ENCODE measurements at regions not wholly inside any gene's neighbourhood (a gene's known extent, or its start where the extent isn't known, plus 50 kb on each side); places are given as distances from the start of the nearest gene placed in this dataset.
"Not testable (repeated sequence)": the region's sequence is repeated elsewhere in the genome, so short reads cannot be mapped to it uniquely, and the experiment has no call there.

DNA sequence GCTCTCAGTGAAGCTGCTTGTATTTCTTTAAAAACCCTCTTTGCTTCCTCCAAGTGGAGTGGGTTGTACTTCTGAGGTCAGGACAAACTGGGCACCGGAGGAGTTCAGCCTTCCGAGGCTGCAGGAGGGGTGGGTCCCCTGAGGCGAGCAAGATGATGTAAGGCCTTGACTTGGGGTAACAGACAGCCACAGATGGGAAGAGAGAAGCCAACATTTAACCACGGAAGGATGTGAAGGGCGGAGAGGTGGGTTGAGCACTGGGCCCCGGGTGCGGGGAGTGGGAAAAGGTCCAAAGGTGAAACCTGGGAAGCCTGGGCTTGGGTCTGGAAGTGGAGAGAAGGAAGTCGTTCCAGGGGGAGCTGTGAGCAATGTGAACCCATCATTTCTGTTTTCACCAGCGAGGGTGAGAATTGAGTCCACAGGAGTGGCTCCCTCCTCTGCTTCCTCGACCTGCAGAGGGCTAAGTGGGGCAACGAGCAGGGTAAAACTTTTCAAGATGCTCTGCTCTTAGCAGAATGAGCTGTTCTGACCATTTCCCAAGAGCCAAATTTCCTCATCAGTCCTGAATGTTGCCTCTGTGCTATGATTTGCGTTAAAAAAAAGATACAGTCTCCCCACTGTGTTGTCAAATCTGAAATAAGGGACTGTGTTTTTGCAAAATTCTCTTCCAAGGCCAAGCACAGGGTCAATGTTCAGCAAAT is 137.7 kb upstream of the CRHR1 start:
- DNase-seq (ENCODE audit: low spot score) = no peak

DNA sequence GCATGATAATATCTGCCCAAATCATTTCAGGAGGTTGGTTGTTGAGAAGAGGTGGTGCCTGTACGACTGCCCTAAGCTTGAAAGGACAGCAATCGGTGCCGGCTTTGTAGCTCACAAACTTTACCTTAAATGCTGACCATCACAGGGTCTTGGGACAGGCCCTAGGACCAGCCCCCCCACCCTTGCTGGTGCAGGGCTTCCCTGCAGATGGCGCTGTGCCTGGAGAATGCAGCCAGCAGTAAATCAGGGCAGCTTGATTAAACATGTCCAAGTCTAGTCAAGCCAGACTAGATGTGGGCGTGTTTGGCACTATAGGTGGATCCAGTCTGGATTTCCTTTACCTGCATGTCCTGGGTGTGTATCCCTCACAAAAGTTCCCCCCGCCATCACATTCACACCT is 135.5 kb upstream of the CRHR1 start:
- DNase-seq (ENCODE audit: low spot score) = no peak

DNA sequence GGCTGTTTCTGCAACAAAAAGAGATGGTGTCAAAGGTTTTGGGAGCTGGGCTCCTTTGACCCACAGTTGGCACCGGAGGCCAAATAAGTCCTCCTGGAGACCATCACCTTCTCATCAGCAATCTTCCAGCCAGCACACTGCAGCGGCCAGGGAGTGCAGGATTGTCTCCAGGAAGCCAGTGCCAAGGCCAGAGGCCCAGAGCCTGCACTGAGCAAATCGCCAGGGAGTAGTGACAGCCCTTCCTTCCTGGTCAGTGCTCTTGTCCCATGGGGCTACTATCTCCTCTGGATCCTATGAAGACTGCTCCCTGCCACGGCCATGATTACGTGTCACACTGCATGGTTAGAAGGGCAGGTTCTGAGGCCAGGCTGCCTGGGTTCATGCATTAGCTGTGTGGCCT is 134.3 kb upstream of the CRHR1 start:
- DNase-seq (ENCODE audit: low spot score) = no peak

DNA sequence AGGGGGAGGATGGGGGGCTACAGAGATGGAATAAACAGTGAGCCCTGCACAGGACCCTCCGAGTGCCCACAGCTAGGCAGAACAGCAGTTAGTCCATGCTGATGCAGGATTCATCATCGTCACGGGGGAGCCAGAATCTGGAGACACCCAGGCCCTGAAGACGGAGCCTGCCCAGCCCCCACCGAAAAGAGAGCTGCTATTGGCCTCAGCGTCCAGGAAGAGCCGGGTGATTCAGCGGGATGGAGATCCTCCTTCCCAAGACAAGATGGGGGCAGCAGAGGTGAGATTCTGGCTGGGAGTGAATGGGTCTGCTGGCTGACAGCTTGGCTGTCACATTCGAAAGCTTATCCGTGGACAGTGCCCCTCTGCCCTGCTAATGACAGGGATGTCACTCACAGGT is 133.6 kb upstream of the CRHR1 start:
- DNase-seq (ENCODE audit: low spot score) = no peak

DNA sequence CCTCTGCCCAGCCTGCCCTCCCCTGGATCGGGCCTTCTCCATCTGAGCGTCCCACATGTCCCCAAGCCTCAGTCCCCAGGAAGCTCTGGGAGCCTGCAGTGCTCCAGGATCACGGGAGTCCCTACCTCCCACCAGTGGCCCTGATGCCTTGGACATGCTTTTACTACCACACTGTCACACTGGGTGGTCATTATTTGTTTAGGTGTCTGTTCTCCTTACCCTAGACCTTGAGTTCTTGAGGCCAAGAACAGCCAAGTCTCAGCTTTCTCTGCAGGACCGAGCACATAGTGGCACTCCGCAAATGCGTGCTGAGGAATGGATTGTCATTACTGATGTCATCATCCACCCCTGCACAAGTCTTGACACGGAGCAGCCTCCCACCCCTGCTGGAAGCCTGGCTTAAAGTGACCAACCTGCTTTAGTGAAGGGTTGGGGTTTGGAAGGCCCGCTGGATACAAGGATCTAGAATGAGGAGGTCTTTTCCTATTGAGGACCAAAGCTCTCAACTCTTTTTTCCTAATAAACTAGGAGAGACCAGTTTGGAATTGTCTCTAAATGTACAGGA is 132.9 kb upstream of the CRHR1 start:
- DNase-seq (ENCODE audit: low spot score) = no peak

DNA sequence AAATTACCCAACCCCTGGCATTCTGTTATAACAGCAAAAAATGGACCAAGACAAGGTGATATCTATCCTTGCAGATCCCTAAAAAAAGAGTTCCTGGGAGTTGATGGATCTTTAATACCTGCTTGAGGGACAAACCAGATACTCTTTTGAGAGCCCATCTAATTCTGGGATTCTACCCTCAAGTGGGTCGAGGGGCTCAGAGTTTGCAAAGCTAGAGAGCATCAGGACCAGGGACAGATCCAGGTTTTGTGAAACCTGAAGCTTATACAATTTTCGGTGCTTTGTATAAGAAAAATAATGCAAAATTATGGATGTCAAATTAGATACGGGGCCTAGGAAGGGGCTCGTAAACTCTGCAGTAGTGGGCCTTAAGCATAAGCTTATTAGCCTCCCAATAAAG is 130.5 kb upstream of the CRHR1 start:
- no peak for DNase-seq (ENCODE audit: low spot score)

DNA sequence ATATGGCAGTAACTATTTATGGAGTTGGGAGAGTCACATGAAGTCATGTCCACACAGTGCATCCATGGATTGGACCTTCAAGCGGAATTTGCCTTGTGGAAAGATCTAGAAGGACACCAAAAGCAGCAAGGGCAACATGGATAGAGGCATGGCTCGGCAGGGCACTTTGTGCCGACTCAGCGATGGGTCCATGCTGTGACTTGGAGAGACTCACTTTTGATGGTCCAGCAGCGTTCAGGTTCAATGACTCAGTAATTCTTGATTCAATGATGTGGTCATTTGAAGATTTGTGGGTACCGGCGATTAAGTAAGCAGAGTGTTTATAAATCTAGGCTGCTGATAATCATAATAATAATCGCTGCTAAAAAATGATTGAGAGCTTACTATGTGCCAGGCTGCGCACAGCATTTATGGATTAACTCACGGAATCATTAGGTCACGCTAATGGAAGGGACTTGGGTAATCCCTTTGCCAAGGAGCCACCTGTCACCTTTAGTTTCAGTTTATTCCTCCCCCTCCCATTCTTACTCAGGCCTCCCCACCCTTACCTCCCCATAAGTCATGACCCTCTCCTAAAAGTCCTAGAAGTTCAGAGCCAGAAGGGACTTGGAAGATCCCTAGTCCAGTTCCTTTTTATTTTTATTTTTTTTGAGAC is 127.5 kb upstream of the CRHR1 start:
- DNase-seq (ENCODE audit: low spot score) = no peak

DNA sequence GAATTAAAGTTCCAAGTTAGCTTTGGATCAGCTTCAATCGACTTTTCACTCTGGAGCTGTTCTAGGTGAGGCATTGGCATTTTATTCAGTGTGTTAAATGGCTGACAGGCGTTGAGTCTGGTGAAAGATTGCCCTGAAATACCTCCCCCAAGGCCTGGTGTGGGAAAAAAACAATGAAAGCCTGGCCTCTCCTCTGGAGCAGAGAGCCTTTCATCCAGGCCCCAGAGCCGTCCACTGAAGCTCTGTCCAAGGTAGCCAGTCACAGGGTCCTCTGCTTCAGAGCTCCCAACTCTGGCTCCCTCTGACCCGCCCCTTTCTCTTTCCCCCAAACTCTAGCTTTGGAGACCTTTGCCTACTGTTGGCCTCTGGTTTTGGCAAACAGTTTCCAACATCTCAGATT is 123.6 kb upstream of the CRHR1 start:
- no peak for DNase-seq (ENCODE audit: low spot score)

DNA sequence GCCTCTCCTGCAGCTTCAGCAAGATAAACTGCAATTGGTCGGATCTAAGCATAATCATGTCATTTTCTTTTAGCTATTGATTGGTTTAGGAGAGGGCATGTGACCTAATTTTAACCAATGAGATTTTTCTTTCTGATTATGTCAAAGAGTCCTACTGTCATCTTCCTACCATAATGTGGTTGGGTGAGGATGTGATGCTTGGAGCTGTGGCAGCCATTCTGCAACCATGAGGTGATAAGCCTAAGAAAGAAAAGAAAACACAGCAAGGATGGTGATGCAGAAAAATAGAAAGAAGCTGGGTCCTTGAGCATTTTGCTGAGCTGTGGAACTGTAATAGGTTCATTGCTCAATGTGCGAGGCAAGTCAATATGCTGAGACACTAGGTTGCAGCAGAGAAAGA is 121.7 kb upstream of the CRHR1 start:
- DNase-seq (ENCODE audit: low spot score) = no peak

DNA sequence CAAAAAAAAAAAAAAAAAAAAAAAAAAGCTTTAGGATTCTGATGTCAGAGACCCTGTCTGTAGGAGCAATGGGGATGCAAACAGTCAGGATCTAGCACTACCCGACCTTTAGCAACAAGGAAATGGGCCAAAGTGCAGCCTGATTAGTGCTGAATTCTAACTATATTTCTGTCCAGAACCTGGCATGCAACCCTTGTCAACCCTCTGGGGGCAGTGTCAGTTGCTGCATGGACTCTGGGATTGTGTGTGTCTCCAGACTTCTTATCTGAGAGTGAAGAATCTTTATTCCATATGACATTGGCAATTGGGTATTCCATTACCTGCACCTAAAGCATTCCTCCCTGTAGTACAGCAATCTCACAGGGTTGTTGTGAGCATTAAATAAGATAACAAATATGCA is 120.3 kb upstream of the CRHR1 start:
- no peak for DNase-seq (ENCODE audit: low spot score)

DNA sequence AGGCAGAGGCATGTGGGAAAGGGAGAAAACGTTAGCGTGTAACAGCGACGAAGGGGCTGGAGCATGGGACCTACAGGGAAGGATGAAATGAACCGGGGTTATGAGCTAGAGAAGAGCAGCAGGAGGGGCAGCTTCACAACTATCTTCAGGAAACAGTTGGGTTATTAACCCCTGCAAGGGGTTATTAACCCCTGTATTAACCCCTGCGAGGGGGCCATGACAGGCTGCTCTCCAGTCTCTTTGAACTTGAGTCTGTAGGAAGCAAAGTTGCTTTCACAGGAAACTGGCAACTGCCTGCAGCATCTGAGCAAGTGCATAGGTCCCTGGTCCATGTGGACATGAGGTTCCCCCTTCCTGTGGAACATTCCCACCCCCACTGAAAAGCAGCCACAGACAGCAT is 119.2 kb upstream of the CRHR1 start:
- no peak for DNase-seq (ENCODE audit: low spot score)

DNA sequence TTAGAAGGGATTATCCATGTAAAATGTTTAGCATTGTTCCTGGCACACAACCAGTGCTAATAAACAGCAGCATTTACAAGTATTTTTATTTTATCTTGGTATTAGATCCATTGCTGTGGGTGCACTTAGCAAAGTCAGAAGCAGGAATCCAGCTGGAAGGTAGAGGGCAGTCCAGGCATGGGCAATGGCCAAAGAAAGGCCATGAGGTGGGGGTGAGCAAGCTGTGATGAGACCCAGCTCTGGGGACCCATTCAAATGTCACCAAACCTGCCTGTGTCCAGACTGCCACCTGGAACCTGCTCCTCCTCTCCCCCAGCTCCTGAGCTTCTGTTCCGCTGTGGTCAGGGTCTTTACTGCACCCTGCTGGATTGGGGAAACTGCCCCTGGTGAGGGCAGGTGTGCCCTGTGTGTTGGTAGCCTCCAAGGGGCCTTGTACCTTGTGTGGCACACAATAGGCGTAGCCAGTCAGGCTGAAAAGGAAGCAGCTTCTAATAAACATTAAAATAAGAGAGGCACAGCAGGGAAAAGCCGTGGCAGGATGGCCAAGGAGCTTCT is 118.0 kb upstream of the CRHR1 start:
- no peak for DNase-seq (ENCODE audit: low spot score)

DNA sequence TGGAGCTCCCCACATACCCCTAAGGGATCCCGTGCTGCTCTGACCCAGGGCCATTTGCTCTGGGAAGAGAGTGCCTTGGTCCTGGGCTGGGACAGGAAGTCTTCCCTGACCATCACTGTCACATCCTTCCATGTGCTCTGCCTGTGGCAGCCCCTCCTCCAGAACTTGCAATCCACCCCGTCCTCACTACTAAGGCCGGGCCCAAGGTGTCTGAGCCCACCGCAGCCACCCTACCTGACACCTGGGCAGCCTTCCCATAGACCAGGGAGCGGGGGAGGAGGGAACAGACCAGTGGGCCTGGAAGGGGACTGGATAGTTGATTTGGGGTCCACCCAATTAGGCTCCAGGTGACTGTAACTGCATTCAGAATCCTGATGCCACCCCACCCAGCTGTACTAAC is 117.5 kb upstream of the CRHR1 start:
- DNase-seq (ENCODE audit: low spot score) = no peak

DNA sequence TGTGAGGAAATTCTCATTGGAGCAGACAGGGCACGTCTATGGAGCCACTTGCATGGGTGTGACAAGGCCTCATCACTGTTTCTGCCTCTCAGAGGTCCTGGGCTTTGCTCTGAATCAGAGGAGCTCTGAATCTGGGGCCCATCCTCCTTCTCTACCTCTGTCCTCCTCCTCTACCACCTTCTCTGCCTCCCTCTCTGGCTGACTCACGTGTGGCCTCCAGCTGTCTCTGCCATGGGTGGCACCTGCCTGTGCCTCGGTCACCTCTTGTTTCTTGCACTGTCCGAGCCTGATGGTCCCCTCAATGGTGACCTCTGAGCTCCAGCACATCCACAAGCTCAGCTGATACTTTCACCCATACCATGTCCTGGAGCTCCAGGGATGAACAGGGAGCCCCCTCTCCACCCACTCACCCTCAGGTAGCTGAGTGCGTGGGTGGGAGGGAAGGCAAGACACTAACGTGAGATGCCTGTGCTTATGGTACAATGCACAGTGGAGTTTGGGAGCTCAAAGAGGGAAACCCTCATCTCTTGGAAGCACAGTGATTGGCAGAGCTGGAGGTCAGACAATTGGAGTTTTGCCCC is 116.4 kb upstream of the CRHR1 start:
- DNase-seq (ENCODE audit: low spot score) = no peak

DNA sequence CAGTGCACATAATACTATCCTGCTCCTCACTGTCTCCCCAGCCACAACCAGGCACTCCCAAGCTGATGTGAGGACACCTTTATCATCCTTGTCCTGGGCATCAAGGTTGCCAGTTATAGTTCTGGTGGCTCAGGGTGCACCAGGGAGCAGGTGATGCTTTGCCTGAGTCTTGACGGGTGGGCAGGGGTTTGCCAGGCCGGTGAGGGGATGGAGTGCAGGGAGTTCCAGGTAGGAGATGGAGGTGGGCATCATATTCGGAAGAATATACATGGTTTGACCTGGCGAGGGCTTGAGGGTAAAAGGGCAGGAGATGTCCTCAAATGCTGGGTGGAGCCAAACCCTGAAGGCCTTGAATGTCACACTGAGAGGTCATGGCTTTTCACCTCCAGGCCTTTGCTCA is 115.8 kb upstream of the CRHR1 start:
- DNase-seq (ENCODE audit: low spot score) = no peak

DNA sequence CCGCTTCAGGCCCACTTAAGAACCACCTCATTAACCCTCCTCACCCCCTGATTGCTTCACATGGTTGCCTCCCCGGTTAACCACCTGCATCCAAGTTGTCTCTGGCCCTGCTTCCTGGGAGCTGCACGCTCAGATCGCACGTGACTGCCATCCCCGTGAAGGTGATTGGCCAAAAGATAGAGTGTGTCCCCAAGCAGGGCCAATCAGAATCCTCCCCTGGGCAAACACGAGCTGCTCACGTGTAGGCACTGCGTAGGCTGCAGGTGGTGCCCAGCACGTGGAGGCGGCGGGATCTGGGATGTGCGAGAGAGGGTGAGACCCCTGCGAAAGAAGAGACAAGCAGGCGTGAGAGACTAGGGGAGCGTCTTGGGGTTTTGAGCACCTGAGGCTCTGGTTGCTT is 111.8 kb upstream of the CRHR1 start:
- DNase-seq (ENCODE audit: low spot score) = no peak

DNA sequence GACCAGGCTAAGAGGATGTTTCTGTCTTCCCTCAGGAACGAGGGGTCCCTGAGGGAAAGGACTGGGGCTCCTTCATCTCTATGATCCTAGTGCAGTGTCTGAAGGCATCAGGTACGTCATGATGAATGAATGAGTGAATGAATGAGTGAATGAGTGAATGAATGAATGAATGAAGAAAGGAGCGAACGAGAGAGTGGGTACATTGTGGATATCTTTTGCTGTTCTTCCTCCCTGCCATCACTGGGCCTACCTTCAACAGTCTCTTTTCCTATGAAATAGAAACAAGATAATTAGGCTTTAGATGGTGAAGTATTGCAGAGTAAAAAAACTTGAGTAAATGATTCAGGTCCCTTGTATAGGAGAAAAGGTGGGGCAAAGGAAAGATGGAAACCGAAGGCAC is 111.3 kb upstream of the CRHR1 start:
- DNase-seq (ENCODE audit: low spot score) = no peak

DNA sequence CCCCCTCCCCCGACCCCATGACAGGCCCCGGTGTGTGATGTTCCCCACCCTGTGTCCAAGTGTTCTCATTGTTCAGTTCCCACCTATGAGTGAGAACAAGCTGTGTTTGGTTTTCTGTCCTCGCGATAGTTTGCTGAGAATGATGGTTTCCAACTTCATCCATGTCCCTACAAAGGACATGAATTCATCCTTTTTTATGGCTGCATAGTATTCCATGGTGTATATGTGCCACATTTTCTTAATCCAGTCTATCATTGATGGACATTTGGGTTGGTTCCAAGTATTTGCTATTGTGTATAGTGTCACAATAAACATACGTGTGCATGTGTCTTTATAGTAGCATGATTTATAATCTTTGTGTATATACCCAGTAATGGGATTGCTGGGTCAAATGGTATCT is 110.4 kb upstream of the CRHR1 start:
- not testable (repeated sequence) for DNase-seq (ENCODE audit: low spot score)

DNA sequence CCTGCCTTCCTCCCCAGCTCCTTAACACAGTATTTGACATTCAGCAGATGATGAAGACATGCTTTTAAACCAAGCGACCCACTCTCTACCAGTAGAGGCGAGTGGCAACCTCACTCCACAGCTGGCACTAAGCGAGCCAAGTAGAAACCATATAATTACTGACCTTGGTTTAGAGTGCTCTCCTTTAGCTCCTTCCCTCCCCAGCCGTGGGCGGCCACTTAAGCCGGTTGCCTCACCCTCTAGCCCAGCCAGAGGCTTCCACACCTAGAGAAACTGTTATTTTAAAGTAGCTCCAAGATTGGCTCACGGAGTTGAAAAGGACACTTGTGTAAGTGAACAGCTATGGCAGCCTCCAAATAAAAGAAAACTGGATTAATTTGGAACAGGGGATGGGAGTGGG is 109.1 kb upstream of the CRHR1 start:
- no peak for DNase-seq (ENCODE audit: low spot score)

DNA sequence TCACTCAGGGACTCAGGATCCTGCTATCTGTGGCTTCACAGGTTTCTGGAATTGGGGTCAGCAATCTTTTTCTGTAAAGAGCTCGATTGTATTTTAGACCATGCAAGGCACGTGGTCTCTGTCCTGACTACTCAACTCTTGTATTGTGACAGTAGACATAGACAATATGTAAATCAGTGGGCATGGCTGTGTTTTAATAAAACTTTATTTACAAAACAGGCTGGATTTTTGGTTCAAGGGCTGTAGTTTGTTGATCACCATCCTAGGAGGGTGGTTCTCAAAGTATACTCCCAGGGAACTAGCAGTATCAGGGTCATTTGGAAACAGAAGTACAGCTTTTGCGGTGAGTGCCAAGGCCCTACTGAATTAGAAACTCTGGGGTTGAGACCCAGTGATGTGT is 108.2 kb upstream of the CRHR1 start:
- no peak for DNase-seq (ENCODE audit: low spot score)

DNA sequence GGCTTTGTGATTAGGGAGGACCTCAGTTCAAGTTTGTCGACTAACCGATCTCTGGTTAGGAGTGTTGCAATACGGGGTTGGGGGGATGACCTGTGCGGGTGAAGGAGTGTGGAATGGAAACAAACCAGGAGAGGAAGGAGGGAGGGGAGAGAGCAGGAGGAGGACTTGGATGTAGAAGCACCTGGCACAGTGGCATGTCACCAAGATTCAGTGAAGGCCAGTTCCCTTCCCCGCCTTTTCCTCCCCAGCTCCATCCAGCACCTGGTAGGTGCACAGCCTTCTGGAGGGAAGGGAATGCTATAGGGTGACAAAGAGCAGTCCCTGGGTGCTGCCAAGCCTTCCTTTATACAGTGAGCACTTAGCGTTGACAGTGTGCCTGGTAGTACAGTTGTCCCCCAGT is 107.4 kb upstream of the CRHR1 start:
- no peak for DNase-seq (ENCODE audit: low spot score)

DNA sequence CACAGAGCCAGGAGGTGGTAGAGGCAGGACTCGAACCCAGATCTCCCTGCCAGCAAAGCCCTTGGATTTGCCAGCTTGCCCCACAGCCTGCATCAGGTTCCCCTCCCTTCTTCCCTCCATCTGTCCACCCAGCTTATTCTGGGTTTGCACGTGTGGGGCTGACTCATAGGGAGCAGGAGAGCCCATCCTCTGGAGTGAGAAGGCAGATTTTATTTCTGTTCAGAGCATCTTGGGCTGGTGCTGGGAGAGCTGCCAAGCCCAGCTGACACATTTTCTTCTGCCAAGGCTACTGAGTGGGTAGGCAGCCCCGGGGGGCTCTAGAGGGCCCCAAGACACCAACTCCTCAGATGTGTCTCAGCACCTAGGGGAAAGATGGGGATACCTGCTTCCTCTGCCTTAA is 106.3 kb upstream of the CRHR1 start:
- no peak for DNase-seq (ENCODE audit: low spot score)

DNA sequence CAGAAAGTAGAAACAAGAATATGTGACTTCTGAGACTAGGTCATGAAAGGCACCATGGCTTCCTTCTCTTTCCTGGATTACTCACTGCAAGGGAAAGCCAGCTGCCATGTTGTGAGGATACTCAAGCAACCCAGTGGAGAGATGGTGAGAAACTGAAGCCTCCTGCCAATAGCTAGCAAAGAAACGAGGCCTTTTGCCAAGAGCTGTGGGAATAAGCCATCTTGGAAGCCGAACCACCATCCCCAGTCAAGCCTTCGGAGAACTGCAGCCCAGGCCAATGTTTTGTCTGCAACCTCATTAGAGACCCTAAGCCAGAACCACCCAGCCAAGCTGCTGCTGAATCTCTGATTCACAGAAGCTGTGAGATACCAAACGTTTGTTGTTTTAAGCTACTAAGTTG is 104.7 kb upstream of the CRHR1 start:
- DNase-seq (ENCODE audit: low spot score) = no peak

All from kidney capillary endothelial cell (primary cell).